ENCODE measurements at regions not wholly inside any gene's neighbourhood (a gene's known extent, or its start where the extent isn't known, plus 50 kb on each side); places are given as distances from the start of the nearest gene placed in this dataset.

- DNase-seq, result no peak
These were observed 299.3 kb upstream of the GYPC start for GRCh38 chr2:126356631-126357030.

- DNase-seq, result no peak
These were observed 297.8 kb upstream of the GYPC start for GRCh38 chr2:126358122-126358521.

GRCh38 chr2:126359494-126359893 is 296.5 kb upstream of the GYPC start:
- DNase-seq, result peak; percentile 19

- DNase-seq, result no peak
These were observed 288.6 kb upstream of the GYPC start for GRCh38 chr2:126367361-126367760.

GRCh38 chr2:126368758-126369157 is 287.2 kb upstream of the GYPC start:
- DNase-seq, result no peak

DNA sequence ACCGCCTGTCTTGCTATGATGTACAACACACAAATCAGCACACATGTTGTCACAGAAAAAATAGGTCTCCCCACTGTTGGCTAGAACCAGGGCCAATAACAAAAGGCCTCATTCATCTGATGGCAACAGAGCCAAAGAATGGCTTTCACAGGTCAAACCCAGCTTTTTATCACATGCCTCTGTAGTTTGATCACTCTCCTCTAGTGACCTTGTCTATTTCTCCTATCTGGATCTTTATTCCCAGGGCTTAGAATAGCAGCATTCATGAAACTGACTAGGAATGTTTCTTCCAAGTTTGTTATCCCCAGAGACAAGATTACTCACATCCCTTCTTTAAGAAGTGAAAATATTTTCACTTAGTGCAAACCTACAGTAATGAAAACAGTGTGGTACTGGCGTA is 285.8 kb upstream of the GYPC start:
- DNase-seq, result no peak

DNA sequence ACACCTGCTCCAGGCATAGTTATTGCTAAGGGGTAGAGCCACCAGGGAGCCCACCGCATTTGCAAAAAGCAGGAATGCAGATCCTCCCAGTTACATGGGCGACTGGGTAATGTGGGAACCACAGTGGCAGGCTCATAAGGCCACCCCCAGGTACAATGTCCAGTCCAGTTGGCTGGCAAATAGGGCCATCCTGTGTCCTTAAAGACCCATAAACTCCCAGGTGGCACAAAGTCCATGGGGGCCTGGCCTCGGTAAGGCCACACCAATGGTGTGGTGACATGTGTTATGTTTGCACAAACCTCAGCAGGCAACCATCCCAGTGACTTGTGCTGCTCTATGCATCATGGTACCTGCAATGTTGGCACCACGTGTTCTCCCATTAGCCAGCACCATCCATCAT is 283.6 kb upstream of the GYPC start:
- no peak for DNase-seq

DNA sequence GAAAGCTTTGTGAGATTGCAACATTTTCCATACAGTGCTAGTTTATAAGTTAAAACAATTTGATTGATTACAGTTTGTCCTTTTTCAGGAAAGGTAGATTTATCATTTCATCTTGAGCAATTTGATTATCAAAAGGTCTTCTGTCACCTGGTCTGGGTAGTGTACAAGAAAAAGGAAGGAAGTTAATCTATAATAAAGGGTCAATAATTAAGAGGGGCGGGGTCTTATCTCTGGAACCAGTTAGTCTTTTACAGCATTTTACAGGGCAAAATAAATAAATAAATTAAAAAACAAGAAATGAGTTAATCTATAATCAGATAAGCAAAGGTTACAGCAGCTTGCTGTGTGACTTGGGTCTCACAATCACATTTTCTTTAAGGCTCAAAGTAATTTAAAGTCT is 277.8 kb upstream of the GYPC start:
- no peak for DNase-seq

DNA sequence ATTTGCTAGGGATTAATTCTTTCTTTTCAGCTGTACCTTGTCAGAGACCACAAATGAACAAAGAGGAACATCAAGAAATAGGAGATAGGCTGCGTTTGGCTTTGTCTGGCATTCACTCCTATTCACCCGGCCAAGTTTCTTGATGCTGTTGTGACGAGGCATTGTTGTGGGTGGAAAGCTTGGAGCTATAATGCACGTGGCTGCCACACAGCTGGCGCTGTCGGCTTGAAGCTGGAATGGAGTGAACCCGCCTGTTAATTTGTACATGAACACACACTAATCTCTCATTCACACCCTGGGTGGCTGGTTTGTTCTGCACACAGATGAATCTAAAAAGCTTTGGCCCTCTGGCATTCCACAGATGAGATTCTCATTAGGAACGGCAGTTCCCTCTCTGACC is 274.9 kb upstream of the GYPC start:
- no peak for DNase-seq

GRCh38 chr2:126382998-126383397 is 273.0 kb upstream of the GYPC start:
- DNase-seq, result no peak

- no peak for DNase-seq
These were observed 272.2 kb upstream of the GYPC start for GRCh38 chr2:126383800-126384199.

- DNase-seq, result no peak
These were observed 270.5 kb upstream of the GYPC start for GRCh38 chr2:126385441-126385840.

- DNase-seq, result no peak
These were observed 270.0 kb upstream of the GYPC start for GRCh38 chr2:126385983-126386382.

GRCh38 chr2:126389446-126389845 is 266.5 kb upstream of the GYPC start:
- DNase-seq, result no peak

DNA sequence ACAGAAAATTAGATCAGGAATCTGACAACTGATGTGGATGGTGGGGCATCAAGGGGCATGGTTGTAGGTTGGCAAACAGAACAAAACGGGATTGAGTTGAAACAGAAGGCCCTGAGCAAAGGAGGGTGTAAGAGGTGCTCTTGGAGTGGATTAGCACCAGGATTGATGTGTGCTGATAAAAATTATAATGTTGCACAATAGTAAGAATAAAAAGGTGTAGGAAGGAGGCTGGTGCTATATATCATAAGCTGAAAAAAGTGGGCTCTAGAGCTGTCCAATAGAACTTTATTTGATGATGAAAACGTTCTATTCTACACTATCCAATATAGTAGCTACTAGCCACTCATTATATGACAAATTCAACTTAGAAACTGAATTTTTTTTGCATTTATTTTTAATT is 263.1 kb upstream of the GYPC start:
- no peak for DNase-seq

DNA sequence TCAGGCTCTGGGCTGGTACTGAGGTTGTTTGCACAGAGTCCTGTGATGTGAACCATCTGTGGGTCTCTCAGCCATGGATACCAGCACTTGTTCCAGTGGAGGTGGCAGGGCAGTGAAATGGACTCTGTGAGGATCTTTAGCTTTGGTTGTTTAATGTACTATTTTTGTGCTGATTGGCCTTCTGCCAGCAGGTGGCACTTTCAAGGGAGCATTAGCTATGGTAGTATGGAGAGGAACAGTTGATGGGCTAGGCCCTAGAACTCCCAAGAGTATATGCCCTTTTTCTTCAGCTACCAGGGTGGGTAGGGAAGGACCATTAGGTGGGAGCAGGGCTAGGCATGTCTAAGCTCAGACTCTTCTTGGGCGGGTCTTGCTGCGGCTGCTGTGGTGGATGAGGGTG is 257.0 kb upstream of the GYPC start:
- no peak for DNase-seq

DNA sequence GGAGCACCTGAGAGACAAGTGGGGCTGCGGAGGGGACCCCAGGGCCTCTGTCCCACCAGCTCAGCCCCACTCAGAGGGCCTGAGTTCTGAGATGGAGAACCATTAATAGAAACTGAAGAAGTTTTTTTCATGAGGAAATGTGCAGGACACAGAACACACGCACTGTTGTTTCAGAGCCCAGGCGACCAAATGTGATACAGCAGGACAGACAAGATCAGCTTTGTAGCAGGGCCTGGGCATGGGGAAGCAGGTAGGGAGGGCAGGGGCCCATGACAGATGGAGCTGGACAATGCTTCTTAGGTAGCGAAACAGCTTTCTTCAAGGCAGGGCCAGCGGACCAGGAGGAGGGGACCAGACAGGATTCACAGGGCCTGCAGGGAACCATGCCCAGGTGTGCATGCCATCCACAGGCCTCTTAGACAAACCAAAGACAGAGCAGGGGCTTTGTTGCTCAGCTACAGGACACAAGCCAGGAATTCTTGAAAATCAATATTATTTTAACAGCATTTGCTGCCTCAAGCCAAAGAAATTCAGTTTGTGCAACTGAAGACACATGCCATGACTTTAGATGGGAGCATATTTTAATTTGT is 252.8 kb upstream of the GYPC start:
- DNase-seq, result no peak

DNA sequence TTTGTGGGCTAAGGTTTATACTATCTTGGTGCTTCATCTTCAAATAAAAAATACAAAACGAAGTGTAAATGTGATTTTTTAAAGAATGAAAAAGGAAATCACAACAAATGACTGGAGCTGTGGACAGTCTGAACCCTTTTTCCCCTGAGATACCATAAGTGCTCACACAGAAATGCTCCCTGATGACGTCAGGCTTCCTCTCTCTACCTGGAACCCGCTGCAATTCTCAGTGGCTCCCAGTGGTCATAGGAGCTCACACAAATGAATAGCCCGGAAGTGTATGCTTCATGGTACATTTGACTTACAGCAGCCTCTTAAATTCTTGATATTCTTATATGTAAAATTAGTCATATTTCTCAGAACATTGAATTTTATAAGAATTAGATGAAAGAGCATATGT is 249.7 kb upstream of the GYPC start:
- DNase-seq, result no peak

DNA sequence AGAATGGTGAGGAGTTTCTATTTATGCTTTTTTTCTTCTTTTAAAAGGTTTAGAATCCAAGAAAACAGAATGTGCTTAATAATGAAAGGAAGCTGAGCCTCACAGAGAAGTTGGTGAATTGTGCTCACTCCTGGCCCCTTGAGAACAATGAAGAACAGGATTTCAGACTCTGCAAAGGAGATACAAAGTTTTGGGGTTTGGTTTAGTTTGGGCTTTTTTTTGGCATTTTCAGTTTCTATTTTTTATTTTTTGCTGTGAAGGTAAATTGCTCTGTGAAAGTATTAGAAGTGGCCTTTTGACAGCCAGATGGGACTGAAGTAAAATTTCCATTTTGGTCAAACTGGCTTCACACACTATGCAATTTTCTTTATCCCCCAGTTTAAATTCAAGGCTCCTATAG is 247.3 kb upstream of the GYPC start:
- DNase-seq, result no peak

GRCh38 chr2:126409850-126410249 is 246.1 kb upstream of the GYPC start:
- no peak for DNase-seq

DNA sequence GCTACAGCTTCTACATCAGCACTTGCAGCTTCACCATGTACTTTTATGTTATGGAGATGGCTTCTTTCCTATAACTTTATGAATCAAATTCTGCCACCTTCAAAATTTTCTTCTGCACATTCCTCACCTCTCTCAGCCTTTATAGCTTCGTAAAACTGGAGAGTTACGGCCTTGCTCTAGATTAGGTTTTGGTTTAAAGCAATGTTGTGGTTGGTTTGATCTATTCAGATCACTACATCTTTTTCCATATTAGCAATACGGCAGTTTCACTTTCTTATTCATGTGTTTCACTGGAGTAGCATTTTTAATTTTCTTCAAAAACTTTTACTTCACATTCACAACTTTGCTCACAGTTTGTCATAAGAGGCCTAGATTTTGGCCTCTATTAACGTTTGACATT is 242.9 kb upstream of the GYPC start:
- no peak for DNase-seq

- DNase-seq, result no peak
These were observed 236.6 kb upstream of the GYPC start for GRCh38 chr2:126419403-126419802.

GRCh38 chr2:126425943-126426342 is 230.0 kb upstream of the GYPC start:
- DNase-seq, result no peak

DNA sequence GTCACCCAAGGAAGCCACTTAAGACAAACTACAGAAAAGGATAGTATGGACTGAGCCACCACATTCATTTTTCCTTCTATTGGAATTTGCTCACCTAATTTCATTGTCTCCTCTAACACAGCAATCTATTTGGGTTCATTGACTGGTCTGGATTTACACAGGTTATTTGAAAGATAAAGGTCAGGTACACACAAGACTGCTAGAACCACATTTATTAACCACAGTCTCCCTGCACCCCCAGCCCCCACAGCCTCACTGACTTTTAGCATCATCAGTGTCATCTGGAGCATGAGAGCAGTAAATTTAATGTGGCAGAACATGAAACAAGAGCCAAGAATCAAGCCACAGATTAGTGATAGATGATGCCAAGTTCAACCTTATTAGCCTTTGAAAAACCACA is 226.9 kb upstream of the GYPC start:
- no peak for DNase-seq

DNA sequence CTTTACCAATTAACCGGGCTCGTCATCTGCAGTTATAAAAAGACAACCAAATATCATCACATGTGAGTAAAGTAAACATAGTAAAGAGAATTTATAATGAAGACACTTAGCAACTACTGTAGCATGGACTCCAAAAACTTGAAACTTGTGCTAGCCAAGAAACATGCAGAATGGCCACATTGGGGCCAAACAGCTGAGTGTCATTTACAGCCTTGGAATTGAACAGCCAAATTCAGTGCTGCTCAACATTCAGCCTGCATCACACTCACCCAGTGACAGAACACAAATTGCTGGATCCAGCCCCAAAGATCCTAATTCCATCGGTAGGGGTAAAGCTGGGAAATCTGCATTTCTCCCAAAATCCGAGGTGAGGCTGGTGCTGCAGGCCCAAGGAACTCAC is 224.8 kb upstream of the GYPC start:
- no peak for DNase-seq

DNA sequence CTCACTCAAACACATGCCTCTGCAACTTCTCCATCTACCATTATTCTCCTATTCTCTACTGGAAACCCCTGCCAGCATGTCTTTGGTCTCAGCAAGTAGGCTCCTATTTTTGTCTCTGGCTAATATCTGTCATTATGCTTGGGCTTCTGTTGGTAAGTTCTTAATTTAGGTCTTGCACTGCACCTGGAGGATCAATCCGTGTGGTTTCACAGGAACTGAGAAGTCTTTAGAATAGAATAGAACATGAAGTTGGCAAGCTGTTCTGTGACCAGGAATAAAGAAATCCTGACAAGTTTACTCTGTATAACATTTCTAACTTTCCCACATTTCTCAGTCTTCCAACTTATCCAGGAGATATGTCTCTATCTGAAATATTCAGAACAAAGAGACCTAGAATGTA is 219.5 kb upstream of the GYPC start:
- DNase-seq, result no peak
